GM21717 (cell line): ENCODE measurements at regions not wholly inside any gene's neighbourhood (a gene's known extent, or its start where the extent isn't known, plus 50 kb on each side); places are given as distances from the start of the nearest gene placed in this dataset.

ENCODE experiments used
- ATAC-seq: cut with Tn5 transposase; IDR thresholded peaks from one replicate; pipeline ENCODE4 v1.9.1; 2021; ENCODE audit warnings: mild to moderate bottlenecking, moderate library complexity; ENCODE audit not compliant: unreplicated experiment

DNA sequence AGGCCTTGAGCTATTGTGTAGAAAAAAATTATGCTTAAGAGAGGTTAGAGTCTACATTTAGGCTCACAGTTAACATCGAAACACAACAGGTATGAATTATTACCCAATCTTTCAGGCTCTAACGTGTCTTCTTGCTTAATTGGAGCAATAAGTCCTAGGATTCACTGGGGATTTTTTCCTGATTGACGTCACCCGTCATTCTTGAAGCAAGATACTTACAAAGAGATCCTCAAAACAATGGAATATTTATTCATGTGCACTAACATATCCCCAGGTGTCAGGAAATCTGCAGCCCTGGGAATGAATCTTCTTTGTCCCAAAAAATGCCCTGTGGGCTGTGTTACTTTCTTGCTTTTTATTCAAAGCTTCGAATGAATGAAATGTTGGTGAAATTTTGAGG lies 413.5 kb downstream of the NFIB start:
- no peak for ATAC-seq

DNA sequence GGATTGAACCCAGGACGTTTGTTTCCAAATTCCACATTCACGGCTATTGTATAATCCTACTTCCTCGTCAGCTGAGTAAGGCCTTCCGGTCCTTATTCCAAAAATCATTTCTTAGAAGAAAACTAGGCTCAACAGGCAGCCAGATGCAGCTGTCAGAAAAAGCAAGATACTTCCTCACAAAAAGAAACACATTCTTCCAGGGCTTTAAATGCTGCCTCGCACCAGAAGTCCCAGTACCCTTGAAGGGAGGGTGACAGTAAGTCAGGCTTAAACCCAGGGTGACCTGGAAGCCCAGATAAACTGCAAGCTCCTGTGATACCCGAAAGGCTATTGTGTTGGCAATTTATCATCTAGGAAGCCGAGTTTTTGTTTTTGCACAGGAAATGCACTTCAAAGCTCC lies 414.0 kb downstream of the NFIB start:
- ATAC-seq: no peak

DNA sequence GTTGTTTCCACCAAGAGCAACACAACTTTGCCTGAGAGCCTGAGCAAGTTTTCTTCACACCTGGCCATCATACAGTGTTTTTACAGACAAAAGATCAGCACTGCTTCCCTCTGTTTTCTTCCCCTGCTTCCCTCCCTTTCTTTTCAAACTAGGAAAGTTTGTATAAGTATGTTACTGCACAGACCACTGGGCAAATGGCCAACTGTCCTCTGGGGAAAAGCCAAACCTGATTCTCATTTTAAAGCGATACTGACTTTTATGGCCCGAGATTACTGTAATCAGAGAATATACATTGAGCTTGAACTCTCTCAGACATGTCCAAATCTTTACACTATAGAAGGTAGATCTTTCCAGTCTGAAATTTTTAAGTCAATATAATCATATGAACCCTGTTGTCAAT lies 415.0 kb downstream of the NFIB start:
- no peak for ATAC-seq

DNA sequence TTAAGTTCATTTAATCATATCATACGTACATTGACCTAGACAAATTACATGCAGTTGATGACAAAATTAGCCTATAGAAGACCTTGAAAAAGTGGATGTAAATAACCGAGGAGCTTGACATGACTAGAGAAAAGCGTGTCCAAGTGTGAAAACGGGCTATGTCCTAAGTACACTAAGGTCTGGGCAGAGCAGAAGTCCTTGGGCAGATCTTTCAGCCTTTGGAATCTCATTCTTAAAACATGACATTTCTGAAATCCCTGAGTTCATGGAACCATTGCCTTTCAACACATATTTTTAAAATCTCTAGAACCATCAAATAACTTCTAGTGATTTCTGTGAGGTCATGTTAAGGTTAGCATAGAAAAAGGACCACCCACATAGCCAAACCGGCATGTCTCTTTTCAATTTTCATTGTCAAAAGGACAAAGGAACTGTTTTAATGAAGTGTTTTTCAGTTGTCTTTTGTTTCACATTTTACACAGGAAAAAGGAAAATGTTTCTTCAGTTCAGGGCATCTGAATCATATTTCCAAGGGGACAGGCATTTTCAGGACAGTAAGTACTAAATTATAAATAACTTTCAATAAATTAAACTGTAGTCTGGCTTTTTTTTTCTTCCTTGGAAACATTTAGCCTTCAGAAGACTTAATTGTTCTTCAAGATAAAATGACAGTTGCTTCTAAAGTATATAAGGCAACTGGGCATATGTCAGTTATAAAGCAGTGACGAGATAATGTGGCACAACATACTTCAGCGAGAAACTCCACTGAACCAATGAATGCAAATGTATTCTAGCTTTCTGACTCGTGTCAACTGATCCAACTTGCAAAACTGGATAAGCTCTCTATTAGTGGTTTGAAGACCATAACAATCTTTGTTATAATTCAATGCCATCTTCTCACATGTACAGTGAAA lies 416.8 kb downstream of the NFIB start:
- ATAC-seq: no peak

DNA sequence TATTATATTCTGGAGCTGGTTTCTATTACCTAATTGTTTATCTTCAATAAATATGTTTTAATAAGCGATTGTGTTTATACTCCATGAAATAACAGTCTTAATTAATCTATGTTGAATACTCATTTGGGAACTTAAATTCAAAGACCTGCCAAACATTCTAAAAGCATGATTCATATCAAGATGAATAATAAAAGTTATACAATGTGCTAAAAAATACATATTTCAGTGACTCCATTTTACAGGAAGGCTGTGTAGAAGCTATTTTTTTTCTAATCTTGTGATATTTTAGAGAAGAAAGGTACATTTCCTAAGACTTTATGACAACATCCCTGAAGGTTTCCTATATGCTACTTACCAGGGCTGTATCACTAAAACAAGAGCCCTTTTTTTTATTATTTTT lies 417.9 kb downstream of the NFIB start:
- ATAC-seq: no peak

DNA sequence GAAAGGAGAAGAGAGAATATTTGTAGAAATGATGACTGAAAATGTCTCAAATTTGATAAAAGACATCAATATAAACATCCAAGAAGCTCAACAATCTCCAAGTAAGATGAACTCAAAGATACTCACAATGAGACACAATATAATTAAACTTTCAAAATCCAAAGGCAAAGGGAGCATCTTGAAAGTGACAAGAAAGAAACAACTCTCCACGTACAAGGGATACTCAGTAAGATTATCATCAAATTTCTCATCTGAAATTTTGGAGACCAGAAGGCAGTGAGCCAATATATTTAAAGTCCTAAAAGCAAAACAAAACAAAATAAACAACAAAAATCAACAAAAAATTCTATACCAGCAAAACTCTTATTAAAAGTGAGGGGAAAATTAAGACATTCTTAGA lies 428.7 kb downstream of the NFIB start:
- ATAC-seq: no peak

DNA sequence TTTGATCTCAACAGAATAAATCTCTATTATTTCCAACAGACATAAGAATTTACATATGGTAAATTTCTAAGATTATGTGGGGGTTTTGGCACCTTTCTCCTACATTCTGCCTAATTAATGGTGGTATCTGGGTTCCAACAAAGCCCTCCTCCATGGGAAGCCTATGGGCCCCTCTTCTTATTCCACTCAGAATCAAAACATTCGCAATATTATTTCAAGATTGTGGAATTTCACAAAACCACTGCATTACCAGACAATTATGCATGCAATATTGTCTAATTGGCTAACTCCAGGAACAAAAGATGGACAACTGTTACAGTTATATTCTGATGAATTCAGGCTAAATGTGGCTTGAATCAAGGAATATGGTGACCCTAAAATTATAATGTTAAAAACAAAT lies 434.0 kb downstream of the NFIB start:
- no peak for ATAC-seq

DNA sequence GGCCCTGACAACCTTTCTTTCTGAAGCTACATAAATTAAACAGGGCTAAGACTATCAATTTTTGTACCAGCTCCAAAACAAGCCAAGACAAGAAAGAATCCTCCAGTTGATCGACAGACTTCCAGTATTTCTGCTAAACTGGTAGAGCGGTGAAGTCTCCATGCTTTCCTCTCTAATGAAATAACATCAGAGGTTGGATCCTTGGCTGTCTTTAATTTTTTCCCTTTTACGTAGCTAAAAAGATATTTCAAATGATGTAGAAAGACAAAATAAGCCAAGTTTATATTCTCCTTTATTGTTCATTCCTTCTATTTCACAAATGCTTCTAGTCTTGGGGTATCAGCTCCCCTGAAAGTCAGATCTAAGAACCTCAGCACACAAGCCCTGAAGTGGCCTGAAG lies 434.9 kb downstream of the NFIB start:
- no peak for ATAC-seq

DNA sequence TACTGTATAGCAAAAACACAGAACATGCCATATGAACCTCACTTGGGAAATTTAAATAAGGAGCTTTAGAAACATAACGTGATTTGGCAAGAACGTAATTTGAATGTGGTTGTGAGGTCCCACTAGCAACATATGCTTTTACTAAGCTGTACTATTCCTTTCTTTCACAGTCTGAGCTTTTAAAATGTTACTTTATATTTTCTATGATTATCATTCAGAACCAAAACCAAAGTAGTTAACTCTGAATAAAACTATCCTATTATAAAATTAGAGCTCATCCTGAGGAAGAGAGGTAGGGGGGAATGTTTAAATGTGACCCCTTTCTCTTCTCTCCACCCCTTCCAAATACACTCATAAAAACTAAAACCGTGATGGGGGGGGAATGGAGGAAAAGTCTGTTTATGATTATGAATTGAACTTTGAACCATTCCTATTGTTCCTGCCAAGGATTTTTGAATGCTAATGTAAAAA lies 435.7 kb downstream of the NFIB start:
- ATAC-seq: no peak

DNA sequence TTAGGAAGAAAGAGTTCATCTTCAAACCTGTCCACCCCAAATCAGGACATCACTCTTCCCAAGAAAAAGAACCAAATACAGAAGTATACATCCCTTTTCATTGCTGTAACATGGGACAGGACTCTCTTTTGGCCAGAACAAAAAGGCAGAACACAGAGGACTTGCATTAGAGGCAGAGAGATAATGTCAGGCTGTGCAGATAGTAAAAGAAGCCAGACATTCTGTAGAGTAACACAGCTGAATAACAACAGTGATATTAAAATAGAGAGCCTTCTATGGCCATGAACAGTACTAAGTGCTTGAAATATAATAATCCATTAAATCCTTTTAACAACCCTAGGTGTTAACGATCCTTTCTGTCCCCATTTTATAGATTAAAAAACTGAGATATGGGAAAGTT lies 437.2 kb downstream of the NFIB start:
- ATAC-seq: no peak

DNA sequence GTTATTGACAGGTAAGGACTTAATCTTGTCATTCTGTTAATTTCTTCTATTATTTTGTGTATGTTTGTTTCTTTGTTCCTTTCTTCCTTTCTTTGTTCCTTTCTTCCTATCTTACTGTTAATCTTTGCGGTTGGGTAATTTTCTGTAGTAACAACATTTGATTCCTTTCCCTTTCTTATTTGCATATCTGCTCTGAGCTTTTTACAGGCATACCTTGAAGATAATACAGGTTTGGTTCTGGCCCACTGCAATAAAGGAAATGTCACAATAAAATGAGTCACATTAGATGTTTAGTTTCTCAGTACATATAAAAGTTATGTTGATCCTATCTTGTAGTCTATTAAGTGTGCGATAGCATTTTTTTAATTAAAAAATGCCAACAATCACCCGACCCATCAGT lies 440.7 kb downstream of the NFIB start:
- ATAC-seq: no peak

DNA sequence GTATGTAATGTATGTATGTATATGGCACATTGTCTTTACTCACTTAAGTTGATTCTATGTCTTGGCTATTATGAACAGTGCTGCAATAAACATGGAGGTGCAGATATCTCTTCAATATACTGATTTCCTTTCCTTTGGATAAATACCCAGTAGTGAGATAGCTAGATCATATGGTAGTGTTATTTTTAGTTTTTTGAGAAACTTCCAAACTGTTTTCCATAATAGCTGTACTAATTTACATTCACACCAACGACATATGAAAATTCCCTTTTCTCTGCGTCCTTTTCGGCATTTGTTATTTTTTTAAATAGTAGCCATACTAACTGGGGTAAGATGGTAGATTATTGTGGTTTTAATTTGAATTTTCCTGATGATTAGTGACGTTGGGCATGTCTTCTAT lies 445.6 kb downstream of the NFIB start:
- ATAC-seq: no peak

DNA sequence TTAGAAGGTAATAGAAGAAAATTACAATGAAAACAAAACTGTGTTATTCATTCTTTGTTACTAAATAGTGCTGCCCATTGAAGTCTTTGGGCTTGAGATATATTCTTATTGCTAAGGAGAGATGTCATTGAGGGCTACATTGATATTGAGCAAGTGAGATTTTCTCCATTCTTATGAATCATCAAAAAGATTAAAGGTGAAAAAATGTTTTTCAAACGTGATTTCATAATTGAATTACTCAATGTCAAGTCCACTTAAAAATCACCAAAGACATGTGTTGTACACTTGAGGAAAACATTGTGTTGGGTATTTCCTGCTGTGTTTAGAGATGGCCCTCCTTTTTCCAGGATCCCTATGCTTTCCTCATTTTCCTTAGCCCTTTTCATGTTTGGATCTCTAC lies 448.1 kb downstream of the NFIB start:
- ATAC-seq: no peak

DNA sequence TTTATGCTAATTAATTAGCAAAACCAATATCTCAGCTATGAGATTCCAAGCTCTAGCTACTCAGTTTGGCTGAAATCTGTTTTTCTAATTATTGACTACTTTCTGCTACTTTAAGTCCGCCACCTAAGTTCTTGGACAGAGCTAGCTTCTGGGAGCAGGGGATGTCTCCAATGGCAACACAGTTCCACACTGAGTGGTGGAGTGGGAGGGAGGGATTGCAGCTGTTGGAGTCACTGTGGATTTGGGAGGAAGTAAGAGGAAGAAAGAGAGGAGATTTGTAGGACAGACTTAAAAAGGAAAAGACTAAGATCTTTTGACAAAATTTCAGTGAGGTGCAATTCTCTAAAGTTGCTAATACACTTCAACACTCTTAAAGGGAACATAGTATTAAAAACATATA lies 450.8 kb downstream of the NFIB start:
- ATAC-seq: no peak

DNA sequence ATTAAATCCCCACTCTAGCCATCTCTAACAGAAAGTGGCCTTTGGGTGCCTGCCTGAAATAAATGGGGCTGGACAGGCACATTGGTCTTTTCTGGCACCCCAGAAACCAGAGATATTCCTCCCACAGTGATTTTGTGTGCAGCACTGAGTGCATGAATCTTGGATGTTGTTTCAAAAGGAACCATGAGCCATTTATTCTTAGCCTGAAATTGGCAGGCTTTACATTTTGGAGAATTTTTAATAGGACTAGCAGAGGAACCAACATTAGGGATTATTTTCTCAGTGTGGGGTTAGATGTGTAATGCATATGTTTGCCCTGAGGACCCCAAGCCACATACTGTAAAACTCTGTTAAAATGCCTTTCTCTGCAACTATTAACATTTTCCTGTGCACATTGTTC lies 451.3 kb downstream of the NFIB start:
- no peak for ATAC-seq

DNA sequence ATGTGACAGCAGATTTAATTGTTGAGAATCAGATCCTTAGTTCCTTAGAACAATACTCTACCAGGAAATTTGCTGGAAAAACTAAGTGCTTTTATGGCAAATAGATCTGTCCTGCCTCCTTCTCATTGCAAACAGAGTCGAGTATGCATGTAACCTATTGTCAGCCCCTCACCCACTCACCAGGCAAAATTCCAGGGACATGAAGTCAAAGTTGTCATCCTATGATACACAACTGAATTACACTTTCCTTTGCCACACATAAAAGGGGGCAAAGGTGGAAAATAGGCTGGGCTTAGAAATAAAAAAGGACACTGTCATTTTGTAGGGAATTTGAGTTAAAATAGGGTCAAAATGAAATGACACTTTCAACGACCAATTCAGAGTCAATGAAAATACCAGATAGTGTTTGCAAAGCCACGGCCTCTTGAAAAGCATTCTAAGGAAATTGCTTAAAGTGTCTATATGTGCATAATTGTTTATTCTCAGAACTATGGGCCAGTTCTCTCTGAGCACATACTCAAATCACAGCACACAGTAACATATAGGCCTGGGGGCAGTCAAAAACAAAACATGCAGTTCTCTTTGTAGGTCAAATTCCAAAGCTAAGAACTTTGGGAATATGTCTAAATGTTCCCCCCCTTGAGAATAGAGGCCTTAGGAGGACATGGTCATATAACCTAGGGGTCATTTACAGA lies 452.8 kb downstream of the NFIB start:
- ATAC-seq: no peak

DNA sequence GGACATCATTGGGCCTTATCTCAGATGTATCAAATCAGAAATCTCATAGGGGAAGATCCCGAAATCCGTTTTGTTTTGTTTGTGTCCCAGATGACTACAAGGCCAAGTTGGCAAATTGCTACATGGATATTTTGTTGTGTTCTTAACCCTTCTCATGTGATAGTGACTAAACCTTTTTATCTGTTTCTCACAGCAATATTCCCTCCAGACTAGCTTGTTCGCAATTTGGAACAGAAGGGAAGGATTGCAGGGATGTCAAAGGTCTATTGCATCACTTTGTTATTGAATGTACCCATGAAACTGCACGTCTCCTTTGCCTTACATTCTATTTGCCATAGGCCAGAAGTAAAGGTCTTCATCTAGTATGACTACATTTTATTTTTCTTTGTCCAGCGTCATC lies 453.9 kb downstream of the NFIB start:
- no peak for ATAC-seq

DNA sequence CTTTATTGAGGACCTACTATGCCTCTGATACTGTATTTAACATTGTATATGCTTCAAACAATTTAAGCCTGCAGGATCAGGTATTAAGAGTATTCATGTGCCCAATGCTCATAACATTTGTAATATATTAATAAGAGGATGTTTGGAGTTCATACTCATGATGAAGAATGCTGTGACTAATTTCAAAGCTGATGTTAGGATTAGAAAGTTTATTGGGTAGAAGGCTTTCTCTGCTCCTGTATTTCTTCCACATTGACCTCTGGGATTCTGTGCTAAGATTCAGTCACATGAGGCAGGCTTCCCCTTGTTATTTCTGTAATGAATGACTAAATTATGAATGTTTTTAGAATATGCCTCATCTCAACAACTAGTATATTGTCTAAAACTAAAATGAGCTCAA lies 456.4 kb downstream of the NFIB start:
- no peak for ATAC-seq

DNA sequence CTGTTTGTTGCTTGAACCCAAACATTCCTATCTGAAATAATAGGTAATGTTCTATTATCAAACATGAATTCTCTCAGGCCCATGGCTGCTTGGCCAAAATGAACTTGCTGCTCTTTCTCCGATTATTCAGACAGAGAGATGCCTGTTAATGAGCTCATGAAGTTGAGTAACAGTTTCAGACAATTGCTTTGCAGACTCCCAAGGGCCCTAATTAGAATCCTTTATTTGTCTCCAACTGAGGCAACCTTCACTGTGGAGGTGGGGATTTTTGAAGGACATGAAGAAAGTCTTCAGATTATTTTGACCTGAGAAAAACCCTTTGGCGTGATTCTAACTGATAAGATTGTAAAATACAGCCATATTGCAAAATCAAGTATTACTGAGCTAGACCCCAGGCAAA lies 466.7 kb downstream of the NFIB start:
- ATAC-seq: no peak

DNA sequence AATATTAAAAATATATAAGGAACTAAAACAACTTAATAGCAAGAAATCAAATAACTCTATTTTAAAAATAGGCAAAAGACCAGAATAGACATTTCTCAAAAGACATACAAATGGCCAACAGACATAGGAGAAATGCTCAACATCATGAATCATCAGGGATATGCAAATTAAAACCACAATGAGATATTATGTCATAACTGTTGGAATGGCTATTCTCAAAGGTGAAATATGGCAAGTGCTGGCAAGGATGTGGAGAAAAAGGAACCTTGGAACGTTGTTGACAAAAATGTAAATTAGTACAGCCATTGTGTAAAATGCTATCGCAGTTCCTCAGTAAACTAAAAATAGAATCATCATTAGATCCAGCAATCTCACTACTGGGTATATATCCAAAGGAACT lies 468.5 kb downstream of the NFIB start:
- ATAC-seq: no peak

DNA sequence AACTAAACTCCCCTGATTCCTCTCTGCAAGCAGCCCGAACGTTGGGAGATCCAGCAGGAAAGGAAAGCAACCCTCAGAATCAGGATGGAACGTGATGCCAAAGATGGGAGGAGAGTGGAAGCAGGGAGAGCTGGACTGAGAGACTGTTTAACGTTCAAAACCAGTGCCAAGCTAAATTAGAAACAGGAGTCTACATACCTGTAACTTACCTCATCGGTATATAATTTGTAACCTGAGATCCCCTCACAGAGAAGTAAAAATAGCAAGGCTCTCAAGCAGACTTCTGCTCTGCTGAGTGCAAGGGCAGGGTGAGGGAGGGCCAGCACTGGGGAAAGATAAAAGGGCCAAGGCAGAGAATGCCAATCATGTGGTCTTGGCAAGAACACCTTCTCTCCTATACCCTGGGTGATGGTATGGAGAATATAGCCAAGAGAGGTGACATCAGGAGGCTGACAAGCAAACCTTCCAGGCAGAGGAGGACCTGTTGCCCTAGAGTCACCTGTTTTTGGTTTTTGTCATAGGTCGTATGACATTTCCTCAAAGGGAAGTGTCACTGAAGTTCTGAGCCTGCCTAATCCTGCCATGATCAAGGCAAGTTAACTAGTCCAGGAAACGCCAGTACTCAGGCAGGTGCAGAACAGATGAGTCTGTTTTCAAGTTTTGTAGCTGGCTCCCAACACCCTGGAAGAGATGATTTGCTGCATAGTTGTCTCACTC lies 472.0 kb downstream of the NFIB start:
- no peak for ATAC-seq

DNA sequence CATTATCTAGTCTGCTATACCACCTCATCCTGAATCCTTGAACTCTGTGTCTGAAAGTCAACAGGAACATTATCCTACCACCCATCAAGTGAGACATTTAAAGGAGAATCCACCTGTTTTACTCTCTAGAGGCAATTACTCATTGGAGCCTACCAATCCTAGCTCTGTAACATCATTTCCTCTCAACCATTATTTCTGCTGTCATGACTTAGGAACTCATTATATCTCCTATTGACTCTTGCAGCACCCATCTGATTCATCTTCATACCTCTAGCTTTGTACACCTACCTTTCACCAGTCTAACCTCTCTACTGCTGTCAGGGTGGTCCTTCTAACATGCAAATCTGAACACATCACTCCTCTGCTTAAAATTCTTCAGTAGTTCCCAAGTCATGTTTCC lies 481.5 kb downstream of the NFIB start:
- no peak for ATAC-seq
